Thymus (tissue), 11 donors: ENCODE measurements at regions not wholly inside any gene's neighbourhood (a gene's known extent, or its start where the extent isn't known, plus 50 kb on each side); places are given as distances from the start of the nearest gene placed in this dataset.
A peak's percentile ranks its signal among the peaks of the same experiment; 100 is the strongest.

Source experiments
- DNase-seq, 9 donors: peaks; one replicate each; pipeline ENCODE4 v3.0.0-alpha.2; 2013; ENCODE audit warnings: low spot score in 9 of 9, low read depth in 6 of 9, missing footprints in 1 of 9
- H3K27ac ChIP-seq, 2 donors: one replicate each; pipeline ENCODE4 v1.5.1; 2013; ENCODE audit warnings: control low read depth in 1 of 2, low read depth in 1 of 2, low read length in 1 of 2, mild to moderate bottlenecking in 1 of 2, moderate library complexity in 1 of 2
- H3K27me3 ChIP-seq, 2 donors: one replicate each; pipeline ENCODE4 v1.5.1; 2013; ENCODE audit warnings: low read length in 1 of 2; ENCODE audit not compliant: control insufficient read depth in 2 of 2, insufficient read depth in 1 of 2
- H3K36me3 ChIP-seq, 2 donors: one replicate each; pipeline ENCODE4 v1.5.1; 2013; ENCODE audit warnings: low read length in 1 of 2, mild to moderate bottlenecking in 1 of 2, moderate library complexity in 1 of 2; ENCODE audit not compliant: control insufficient read depth in 2 of 2, insufficient read depth in 2 of 2
- H3K4me1 ChIP-seq, 2 donors: one replicate each; pipeline ENCODE4 v1.5.1; 2013; ENCODE audit warnings: low read length in 2 of 2; ENCODE audit not compliant: control insufficient read depth in 2 of 2, insufficient read depth in 2 of 2
- H3K4me3 ChIP-seq, 2 donors: one replicate each; pipeline ENCODE4 v1.5.1; 2013; ENCODE audit warnings: low read length in 2 of 2, control low read depth in 1 of 2, mild to moderate bottlenecking in 1 of 2
- H3K9me3 ChIP-seq, 2 donors: one replicate each; pipeline ENCODE4 v1.5.1; 2013; ENCODE audit warnings: low read length in 1 of 2, mild to moderate bottlenecking in 1 of 2; ENCODE audit not compliant: control insufficient read depth in 2 of 2, insufficient read depth in 1 of 2
- WGBS: extraction: QIAGEN DNeasy Blood & Tissue Kit; methylation state at CpG from one replicate; pipeline ENCODE4 v1.1.7; 2013; 5-methylcytosine and 5-hydroxymethylcytosine counted together
- donor health status: healthy.

DNA sequence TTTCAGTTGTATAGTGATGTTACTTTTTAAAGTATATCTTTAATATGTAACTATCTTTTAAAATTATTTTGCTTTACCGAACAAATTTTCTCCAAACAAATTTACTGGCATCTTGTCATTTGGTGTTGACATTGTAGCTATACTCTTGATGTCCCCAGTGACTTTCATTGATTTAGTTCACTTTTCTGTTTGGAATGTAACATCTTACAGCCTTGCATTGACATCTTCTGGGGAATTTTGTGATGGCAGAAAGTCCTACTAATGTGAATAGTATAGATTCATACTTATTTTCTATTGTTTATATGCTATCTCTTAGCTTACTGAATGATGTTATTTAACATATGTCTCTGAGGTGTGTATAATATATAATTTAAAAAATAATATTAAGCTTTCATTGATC, 800.9 kb upstream of the ATXN8OS start:
- Histone ChIP-seq H3K4me3 (no peak overlapping the region), H3K27ac (no peak overlapping the region), H3K36me3 (no peaks in the 10 kb centered on the region), H3K27me3 (no peaks in the 10 kb centered on the region), H3K9me3 (no peaks in the 10 kb centered on the region), H3K4me1 (no peaks in the 10 kb centered on the region)
- no peak for DNase-seq
- WGBS = 71% methylated on average over 1 of the region's 1 CpG

DNA sequence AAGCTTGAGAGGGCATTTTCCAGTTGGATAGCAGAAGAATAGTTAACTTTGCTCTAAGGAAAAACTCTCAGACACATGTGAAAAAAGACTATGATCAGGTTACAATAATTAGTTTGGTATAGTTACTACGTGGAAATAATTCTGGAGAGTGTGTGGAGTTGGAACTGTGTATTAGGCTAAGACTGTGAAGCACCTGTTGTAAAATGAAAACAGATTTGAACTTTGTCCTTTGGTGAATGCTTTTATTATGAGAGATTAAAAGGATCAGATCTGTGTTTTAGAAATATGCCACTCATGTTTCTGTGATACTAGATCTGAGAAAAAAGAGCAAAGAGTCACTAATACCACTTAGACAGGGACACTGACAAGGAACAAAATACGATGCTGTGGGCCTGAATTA, 807.5 kb upstream of the ATXN8OS start:
- H3K4me3 ChIP-seq = no peak overlapping the region
- 43% methylated on average over 2 of the region's 2 CpGs for WGBS
- no peaks in the 10 kb centered on the region for H3K9me3 ChIP-seq
- no peaks in the 10 kb centered on the region for H3K4me1 ChIP-seq
- H3K27ac ChIP-seq = no peak overlapping the region
- no peak for DNase-seq
- H3K36me3 ChIP-seq = no peaks in the 10 kb centered on the region
- no peaks in the 10 kb centered on the region for H3K27me3 ChIP-seq

DNA sequence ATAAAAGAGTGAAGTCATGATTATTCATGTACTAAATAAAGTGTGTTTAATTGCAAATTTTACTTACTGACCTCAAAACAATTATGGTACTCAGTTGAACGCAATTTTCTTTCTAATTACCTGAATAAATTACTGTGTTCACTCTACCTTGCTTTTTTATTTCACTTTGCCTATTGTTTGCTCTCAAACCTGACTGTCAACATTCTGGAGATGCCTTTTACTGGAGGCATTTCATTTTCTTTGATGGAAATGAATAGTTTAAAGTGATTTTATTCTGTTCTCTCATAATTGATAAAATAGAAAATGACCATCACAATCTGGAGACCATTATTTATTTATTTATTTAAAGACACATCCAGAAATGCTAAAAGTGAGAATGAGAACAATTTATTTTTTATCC, 811.5 kb upstream of the ATXN8OS start:
- no peaks in the 10 kb centered on the region for H3K27me3 ChIP-seq
- no peaks in the 10 kb centered on the region for H3K4me1 ChIP-seq
- H3K27ac ChIP-seq = no peak overlapping the region
- 54% methylated on average over 1 of the region's 1 CpG for WGBS
- H3K9me3 ChIP-seq = no peaks in the 10 kb centered on the region
- no peaks in the 10 kb centered on the region for H3K36me3 ChIP-seq
- no peak for DNase-seq
- no peak overlapping the region for H3K4me3 ChIP-seq

- WGBS = 69% methylated on average over 2 of the region's 2 CpGs
- DNase-seq = peak in 2 of 9 donors; percentile 1 to 16
- H3K9me3 ChIP-seq = no peaks in the 10 kb centered on the region
Measured at GRCh38 chr13:69292789-69293425, 814.7 kb upstream of the ATXN8OS start.

DNA sequence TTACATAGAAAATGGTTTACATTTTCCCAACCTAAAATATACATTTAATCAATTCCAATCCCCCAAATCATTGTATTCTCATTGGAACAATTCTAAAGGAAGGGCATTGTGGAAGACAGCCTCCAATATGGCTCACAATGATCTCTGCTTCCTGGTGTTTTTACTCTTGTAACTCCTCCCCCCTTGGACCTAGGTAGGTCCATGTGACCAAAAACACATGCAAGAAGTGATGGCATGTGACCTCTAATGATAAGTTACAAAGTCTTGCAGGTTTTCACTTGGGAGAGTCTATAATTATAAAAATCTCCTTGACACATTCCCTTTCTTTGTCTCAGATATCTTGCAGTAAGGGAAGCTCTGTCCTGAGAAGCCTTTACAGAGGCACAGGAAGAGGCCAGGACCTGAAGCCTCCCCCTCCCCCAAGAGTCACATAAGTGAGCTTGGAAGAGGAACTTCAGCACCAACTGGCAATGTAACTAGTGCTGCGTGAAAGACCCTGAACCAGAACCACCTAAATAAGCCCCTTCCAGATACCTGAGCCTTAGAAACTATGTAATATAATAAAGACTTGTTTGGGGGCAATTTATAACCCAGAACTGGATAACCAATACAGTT, 816.2 kb upstream of the ATXN8OS start:
- no peaks in the 10 kb centered on the region for H3K4me1 ChIP-seq
- no peaks in the 10 kb centered on the region for H3K9me3 ChIP-seq
- 84% methylated on average over 1 of the region's 1 CpG for WGBS
- H3K4me3 ChIP-seq = no peak overlapping the region
- H3K27ac ChIP-seq = no peak overlapping the region
- no peaks in the 10 kb centered on the region for H3K27me3 ChIP-seq
- DNase-seq = no peak
- no peaks in the 10 kb centered on the region for H3K36me3 ChIP-seq

More at GRCh38 chr13:69292789-69293425, 814.7 kb upstream of the ATXN8OS start:
- no peak overlapping the region for H3K4me3 ChIP-seq
- no peak overlapping the region for H3K27ac ChIP-seq
- no peaks in the 10 kb centered on the region for H3K36me3 ChIP-seq
- H3K4me1 ChIP-seq = no peaks in the 10 kb centered on the region
- no peaks in the 10 kb centered on the region for H3K27me3 ChIP-seq

- Histone ChIP-seq H3K36me3 (no peaks in the 10 kb centered on the region), H3K4me1 (no peaks in the 10 kb centered on the region), H3K9me3 (no peaks in the 10 kb centered on the region), H3K4me3 (no peak overlapping the region), H3K27ac (no peak overlapping the region), H3K27me3 (no peaks in the 10 kb centered on the region)
- DNase-seq = no peak
Measured at GRCh38 chr13:69288026-69288425, 819.6 kb upstream of the ATXN8OS start.

DNA sequence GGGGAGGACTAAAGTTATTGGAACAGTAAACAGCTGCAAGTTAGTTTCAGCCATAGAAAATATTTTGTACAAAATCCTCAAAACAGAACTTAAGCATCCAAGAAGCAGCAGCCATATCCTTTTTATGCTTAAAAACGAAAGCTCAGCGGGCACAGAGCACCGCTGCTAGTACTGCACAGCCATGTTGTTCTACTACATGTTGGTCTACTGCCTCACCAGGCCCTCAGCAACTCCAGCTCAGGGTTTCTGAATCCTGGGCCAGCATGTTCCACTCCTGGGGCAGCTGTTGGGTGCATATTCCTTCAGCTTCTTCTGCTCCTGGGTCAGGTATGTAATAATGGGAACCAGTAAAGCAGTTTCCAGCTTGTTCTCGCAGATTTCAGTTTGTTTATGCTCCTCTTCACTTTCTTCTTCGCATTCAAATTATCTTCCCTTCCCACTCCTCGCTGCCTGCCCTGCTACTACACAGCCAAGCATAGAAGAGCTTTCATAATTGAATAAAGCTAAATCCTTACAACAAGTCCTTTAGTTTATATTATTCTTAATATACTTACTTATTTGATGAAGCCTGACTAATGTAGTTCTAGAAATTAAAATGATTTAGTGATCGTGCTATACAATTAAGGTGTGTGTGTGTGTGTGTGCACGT, 820.5 kb upstream of the ATXN8OS start:
- no peak for DNase-seq
- 90% methylated on average over 8 of the region's 8 CpGs for WGBS
- Histone ChIP-seq H3K27ac (no peak overlapping the region), H3K36me3 (no peaks in the 10 kb centered on the region), H3K9me3 (no peaks in the 10 kb centered on the region), H3K4me1 (no peaks in the 10 kb centered on the region), H3K4me3 (no peak overlapping the region), H3K27me3 (no peaks in the 10 kb centered on the region)

DNA sequence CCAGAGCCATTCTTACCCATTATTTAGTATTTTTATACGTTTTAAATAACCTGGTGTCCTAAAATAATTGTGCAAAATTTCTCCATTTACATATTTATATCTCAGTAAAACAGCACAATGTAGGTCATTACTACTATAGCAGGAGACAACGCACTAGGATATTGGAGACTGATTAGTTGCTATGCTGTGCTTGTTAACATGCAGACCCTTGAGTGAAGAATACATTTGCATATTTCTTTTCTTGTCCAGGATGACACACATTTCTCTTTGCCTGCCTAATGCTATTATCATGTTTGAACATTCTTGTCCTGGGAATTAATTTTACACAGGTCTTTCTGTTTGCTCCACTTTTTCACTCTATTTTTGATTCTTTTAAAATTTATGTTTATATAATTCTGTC, 823.8 kb upstream of the ATXN8OS start:
- Histone ChIP-seq H3K9me3 (no peaks in the 10 kb centered on the region), H3K27me3 (no peaks in the 10 kb centered on the region), H3K36me3 (no peaks in the 10 kb centered on the region), H3K27ac (no peak overlapping the region), H3K4me1 (no peaks in the 10 kb centered on the region), H3K4me3 (no peak overlapping the region)
- 91% methylated on average over 2 of the region's 2 CpGs for WGBS
- DNase-seq = no peak

DNA sequence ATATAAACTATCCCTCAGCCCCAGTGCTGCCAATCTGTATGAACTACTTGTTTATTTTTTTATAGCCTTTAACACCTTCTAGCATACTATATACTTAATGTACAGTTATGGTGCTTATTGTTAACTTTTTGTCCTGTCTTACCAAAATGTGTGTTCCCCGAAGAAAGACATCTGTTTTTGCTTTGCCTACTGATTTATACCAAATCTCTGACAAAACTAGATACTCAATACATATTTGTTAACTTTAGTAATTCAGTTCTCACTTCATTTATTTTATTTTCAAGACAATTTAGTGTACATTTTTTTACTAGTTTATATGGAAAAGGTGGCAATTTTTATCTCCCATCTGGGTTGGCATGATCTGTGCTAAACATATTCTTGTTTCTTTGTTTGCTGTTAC, 824.3 kb upstream of the ATXN8OS start:
- Histone ChIP-seq H3K36me3 (no peaks in the 10 kb centered on the region), H3K9me3 (no peaks in the 10 kb centered on the region), H3K4me3 (no peak overlapping the region), H3K27ac (no peak overlapping the region), H3K27me3 (no peaks in the 10 kb centered on the region), H3K4me1 (no peaks in the 10 kb centered on the region)
- 90% methylated on average over 1 of the region's 1 CpG for WGBS
- no peak for DNase-seq
